Stimulated activated CD8-positive, alpha-beta memory T cell treated with anti-CD3 and anti-CD28 coated beads, Interleukin-12 subunit alpha, Interleukin-12 subunit beta, amount 100 ng/mL, for 24 hours (primary cell): ENCODE measurements at regions not wholly inside any gene's neighbourhood (a gene's known extent, or its start where the extent isn't known, plus 50 kb on each side); places are given as distances from the start of the nearest gene placed in this dataset.
"Not testable (repeated sequence)": the region's sequence is repeated elsewhere in the genome, so short reads cannot be mapped to it uniquely, and the experiment has no call there.

Experiments used
- DNase-seq: peaks from one replicate; pipeline ENCODE4 v3.0.0-alpha.2; 2020; ENCODE audit errors: extremely low read depth

GRCh38 chr10:94225589-94225988, 137.2 kb downstream of the NOC3L start:
- DNase-seq: no peak

- DNase-seq: no peak
Measured at GRCh38 chr10:94230134-94230785, 132.5 kb downstream of the NOC3L start.

- DNase-seq: no peak
Measured at GRCh38 chr10:94232711-94233383, 129.9 kb downstream of the NOC3L start.

GRCh38 chr10:94235461-94235860, 127.3 kb downstream of the NOC3L start:
- no peak for DNase-seq

DNA sequence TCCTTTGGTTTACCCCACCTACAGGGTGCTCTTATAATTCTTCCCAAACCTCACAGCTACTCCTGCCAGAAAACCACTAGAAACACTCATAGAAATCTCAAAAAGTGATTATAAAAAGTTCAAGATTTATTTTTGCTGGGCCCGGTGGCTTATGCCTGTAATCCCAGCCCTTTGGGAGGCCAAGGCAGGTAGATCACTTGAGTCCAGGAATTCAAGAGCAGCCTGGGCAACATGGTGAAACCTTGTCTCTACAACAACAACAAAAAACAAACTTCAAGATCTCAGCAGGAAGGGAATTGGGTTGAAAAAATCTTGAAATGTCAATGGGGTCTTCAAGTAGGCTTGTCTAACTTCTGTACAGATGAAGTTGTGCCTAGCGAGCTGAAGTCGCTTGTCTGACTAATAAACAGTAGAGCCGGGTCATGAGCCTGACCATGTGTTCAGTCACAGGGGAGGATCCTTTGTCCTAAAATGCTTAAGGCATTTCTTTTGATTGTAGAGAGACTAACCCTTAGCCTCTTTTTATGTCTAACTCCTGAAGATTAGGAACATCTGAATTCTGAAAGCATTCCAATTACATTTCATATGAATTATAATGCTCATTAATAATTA, 124.6 kb downstream of the NOC3L start:
- DNase-seq: no peak

DNA sequence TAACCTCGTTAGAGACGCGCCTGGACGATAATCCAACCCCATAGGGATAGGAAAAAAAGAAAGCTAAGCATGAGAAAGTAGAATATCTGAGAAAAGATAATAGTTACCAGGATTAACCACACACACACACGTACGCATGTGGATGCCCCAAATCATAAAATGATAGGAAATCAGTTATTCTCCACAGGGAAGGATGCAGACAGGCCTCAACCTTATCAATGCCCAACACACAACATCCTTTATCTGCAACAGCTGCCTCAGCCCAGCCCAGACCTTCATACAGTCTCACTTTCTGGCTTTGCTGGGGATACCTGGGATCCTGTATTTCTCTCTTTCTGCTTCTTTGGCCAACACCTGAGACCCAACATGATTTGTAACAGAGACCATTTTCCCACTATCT, 123.0 kb downstream of the NOC3L start:
- DNase-seq: no peak

DNA sequence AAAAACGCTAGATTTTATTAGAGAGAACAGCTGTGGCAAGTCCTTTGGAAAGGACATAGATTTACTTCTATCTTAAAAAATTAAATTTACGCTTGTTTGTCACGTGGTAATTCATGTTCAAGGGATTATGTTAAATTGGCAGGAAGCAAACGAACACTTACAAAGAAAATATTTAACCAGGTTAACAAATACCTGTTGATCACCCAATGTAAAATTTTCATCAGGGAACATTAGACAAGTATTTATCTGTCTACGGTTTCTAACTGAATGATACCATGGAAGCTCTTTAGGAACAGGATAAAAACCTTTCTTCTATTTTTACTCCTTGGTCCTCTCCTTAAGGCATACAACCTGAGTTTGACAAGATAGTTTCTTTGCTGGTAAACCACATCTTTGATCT, 122.2 kb downstream of the NOC3L start:
- no peak for DNase-seq

DNA sequence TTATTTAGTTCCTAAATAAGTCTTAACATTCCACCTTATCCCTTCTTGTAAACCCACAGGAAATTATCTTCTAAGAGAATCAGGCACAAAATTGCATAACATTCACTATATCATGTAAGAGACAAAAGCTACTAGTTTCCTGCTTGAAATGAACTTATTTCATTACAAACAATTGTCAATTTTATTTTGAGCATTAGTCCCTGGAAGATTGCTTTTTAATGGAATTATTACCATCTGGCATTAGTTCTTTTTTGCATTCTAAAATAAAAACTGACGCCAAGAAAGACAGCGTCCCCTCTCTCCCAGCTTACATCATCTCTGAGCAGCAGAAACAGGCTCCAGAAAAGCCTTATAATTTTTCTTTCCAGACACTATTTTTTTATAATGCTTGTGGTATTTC, 121.8 kb downstream of the NOC3L start:
- no peak for DNase-seq

DNA sequence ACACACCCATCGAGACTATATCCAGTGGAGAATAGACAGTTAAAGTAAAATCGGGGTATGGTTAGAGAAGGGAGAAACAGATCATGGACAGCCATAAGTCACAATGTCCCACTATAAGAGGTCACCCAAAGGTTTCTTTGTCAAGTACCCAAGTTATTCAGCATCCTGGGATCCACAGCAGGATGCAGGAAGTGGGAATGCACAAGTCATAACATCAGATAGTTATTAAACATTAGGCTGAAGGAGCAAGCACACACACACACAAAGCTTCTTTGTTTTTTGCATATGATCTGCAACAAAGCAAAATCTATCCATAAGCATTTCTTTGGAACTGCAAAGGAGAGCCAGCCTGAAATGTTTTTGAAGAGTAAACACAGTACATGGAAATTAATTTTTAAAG, 111.6 kb downstream of the NOC3L start:
- DNase-seq: no peak

DNA sequence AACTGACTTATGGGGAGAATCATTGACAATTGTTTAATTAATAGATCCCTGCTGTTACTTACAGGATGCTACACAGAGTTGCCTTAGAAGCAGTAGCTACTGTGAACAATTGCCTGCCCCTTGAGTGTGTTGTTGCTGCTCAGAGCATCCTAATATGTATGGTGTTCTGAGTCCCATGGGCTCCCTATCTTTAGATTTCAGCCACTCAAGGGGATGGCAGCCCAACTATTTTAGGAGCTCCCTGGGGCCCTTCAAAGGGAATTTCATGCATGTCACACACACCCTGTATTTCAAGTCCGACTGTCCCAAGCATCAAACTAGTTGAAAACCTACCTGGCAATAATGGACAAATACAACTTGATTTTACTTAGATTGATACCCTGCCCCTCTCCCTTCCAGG, 111.2 kb downstream of the NOC3L start:
- DNase-seq: no peak

GRCh38 chr10:94257407-94257806, 105.3 kb downstream of the NOC3L start:
- DNase-seq: not testable (repeated sequence)

DNA sequence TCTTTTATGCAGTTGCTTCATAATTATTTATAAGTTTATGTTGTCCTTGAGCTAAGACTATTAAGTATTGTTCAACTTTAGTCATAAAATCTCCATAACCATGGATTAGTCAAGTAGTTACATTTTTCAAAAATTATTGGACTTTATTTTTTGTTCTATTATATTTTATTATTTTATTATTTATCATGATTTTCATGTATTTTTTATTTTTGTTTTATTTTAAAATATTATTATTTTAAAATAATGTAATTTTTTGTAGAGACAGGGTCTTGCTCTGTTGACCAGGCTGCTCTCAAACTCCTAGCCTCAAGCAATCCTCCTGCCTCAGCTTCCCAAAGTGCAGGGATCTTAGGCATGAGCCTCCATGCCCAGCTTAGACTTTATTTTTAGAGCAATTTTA, 102.3 kb downstream of the NOC3L start:
- no peak for DNase-seq

DNA sequence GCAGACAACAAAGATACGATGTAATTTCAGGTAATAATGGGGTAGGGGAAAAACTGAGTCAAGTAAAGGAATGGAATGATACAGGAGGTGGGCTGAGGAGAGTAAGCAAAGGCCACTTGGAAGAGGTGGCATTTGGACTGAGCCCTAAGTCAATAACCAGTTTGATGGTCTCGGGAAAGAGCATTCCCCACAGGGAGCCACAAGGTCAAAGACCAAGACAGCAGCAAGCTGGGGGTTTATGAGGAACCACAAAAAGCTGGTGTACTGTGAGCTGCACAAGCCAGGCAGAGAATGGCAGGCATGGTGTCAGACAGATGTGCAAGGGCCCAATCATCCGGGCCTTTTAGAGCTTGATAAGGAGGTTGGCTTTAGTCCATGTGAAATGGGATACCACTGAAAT, 98.7 kb downstream of the NOC3L start:
- DNase-seq: no peak

DNA sequence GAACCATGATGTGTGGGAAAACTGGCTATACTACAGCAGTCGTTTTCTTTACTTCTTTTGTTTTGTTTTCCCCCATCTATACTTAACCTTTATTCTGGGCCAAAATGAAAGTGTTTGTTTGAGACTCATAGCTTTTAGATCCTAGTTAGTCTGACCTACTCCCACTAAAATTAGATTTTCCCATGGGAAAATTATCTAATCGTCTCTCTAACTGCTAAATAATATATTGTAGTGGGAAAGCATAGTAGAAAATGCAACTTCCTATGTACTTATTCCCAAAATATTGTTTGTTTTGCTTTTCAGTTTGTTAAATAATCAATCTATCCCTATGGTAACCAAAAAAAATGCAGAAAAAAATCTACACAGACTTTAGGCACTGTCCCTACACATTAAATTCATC, 96.6 kb downstream of the NOC3L start:
- DNase-seq: no peak

DNA sequence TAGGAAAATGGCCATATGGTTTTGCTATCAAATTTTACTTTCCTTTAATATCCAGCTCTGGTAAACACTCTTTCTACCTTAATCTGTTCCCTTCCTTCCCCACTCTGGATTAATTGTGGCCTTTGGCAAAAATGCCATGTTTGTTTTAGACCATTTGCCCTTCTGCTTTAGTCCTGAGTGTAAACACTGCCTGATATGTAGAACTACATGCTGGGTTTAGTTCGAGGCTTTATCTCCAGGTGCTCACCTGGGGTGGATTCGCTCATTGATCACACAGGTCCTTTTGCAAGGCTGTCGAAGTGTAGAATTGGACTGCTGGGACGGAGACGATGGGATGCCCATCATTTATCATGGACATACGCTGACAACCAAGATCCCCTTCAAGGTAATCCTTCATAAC, 94.1 kb downstream of the NOC3L start:
- no peak for DNase-seq

DNA sequence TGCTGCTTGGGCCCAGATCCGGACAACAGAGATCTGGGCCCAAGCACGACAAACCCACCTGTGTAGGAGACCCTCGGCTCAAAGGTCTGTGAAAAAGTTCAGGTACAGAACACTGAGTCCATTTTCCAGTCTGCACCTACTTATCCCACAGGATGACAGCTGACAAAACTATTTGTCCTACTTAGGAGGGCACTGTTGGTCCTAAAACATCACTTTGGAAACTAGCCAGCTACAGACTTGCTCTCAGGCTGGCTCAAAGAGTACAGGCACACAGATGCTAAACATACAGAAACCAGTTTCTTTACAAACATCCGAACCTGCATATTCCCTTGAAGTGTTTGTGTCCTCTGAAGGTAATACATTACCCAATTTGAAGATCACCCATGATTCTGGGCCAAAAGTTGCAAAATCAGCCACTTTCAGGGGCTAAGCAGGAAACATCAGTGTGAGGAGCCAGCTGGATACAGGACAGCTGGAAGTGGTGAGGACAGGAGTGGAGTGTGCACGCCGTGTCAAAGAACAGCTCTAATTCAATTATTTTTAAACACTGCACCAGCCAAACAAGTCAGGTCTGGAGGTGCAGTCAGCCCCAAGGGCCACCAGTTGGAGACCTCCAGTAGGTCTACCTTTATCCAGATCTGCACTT, 88.5 kb downstream of the NOC3L start:
- no peak for DNase-seq

DNA sequence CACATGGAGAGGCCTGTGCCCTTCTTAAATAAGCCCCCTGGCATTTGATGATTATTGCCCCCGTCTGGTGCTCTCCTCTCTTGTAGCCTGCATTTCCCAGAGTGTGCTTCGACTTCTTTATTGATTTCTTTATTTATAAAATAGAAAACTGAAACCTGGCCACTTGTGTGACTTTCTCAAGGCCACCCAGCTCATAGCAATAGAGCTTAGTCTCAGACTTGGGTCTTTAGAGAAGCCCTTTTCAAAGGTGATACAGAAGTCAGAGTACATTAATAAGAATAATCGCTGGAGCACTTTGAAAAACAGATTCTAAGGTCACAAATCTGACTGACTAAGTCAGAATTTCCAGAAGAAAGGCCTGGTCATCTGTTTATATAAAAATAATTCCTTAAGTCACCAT, 86.6 kb downstream of the NOC3L start:
- no peak for DNase-seq

GRCh38 chr10:94277450-94277849, 85.3 kb downstream of the NOC3L start:
- DNase-seq: no peak

DNA sequence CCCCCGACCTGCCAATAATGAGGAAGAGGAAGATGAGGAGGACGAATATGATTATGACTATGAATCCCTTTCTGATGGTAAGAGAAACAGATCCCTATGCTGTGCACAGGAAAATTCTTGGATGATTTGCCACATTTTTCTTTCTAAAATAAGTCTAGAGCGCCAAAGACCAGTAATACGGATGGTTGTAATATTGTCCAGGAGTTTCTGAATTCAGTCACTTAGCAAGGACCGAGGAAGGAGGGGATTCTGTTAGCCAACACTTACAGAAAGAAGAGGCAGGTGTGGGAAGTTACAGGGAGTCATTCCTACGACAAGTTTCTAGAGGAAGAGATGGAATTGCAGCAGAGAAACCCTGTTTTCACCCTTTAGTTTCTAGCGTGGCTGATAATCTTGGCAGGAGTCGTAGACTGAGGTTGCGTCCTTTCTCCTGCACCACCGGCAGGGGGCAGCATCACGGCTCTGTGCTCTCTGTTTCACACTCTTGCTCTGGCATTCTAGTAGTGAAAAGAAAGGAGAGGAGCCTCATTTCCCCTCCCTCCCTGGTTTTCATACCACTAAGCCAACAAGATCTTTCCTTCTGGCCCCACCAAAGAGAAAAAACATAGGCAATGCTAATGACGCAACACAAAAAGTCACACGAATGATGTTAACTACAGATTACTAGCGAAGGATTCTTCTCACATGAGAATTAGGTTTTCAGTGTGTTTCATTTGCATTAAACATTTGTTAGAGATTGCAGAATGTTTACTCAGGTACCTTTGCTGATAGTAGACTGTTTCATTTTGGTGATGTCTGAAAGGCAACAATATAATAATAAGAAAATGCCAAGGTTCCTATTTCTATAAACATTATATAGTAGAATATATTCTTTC, 82.7 kb downstream of the NOC3L start:
- peak; percentile 8 for DNase-seq

- DNase-seq: no peak
Measured at GRCh38 chr10:94281654-94282053, 81.1 kb downstream of the NOC3L start.

DNA sequence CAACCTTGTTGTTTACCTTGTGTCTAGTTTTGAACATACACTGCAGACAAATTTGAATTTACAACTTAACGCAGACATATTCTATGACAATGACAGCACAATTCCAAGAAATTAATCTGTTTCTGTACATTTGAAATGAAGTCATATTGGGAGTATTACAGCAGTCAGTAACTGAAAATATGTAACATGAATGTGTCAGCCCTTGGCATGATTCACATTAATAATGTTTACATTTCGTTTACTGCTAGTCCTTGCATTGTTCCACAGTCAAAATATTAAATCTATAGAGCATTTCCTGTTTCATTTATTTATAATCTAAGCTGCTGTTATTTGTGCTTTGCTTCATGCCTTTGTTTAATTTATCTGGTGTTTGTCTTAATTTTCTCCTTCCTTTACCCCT, 80.4 kb downstream of the NOC3L start:
- DNase-seq: no peak
